Lower leg skin (tissue), 4 donors: ENCODE measurements at regions not wholly inside any gene's neighbourhood (a gene's known extent, or its start where the extent isn't known, plus 50 kb on each side); places are given as distances from the start of the nearest gene placed in this dataset.

Experiments used
- DNase-seq, 2 donors: peaks; one replicate each; pipeline ENCODE4 v3.0.0-alpha.2; 2019; ENCODE audit warnings: low spot score in 2 of 2
- H3K4me3 ChIP-seq: fragments of 200-600 bp; sonication (generic); 2 replicates; pipeline ENCODE4 v1.5.1; 2017; ENCODE audit warnings: mild to moderate bottlenecking, low read depth; ENCODE audit not compliant: poor library complexity, severe bottlenecking
- POLR2A ChIP-seq, 2 donors: fragments of 450-650 bp; IDR thresholded peaks; one replicate each; pipeline ENCODE4 v1.6.1; 2016 to 2017; ENCODE audit warnings: antibody characterized with exemption in 2 of 2, mild to moderate bottlenecking in 1 of 2, moderate library complexity in 1 of 2
- WGBS, 2 donors: methylation state at CpG; one replicate each; pipeline ENCODE4 v1.1.5; 2018; 5-methylcytosine and 5-hydroxymethylcytosine counted together
- intact Hi-C: fragments of 100-400 bp; cut with DNase I; formaldehyde crosslinking; loops from one replicate; pipeline ENCODE4 v1.15.0; 2023; ENCODE audit warnings: low total_unique reads
- TF ChIP-seq, protein P1 (sequence below), 3 donors: fragments of 450-650 bp; IDR thresholded peaks; one replicate each; pipeline ENCODE4 v1.5.1; 2016; ENCODE audit warnings: antibody characterized with exemption in 3 of 3, mild to moderate bottlenecking in 3 of 3, moderate library complexity in 2 of 3

- peak in 1 of 2 donors; percentile 81 for DNase-seq
- intact Hi-C loops: no loop called here
- 87 to 89% methylated on average over 5 of the region's 5 CpGs for WGBS, 2 donors
- H3K4me3 ChIP-seq: no peak overlapping the region
- TF ChIP-seq, protein P1, sequence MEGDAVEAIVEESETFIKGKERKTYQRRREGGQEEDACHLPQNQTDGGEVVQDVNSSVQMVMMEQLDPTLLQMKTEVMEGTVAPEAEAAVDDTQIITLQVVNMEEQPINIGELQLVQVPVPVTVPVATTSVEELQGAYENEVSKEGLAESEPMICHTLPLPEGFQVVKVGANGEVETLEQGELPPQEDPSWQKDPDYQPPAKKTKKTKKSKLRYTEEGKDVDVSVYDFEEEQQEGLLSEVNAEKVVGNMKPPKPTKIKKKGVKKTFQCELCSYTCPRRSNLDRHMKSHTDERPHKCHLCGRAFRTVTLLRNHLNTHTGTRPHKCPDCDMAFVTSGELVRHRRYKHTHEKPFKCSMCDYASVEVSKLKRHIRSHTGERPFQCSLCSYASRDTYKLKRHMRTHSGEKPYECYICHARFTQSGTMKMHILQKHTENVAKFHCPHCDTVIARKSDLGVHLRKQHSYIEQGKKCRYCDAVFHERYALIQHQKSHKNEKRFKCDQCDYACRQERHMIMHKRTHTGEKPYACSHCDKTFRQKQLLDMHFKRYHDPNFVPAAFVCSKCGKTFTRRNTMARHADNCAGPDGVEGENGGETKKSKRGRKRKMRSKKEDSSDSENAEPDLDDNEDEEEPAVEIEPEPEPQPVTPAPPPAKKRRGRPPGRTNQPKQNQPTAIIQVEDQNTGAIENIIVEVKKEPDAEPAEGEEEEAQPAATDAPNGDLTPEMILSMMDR (IDR thresholded peaks at IDR 0.05): no peak
- TF ChIP-seq POLR2A (IDR thresholded peaks at IDR 0.05): no peak
Measured at GRCh38 chr2:42844366-42844765, 52.0 kb upstream of the HAAO start.

DNA sequence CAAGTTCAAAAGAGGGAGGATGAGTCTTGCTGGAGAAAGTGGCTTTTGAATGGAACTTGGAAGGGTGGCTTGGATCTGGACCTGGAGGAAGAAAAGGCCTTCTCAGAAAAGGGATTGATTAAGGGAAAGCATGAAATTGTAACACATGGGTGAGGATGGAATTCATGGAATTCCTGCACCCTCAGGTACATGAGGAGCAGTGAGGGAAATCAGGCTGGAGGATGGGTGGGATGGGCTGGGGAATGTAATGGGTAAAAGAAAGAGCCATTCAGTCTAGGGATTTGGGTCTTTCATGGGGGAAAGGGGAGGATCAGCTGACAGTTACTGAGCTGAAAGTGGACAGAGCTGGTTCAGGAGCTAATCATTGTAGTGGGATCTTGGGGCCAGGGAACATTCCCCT lies 51.2 kb upstream of the HAAO start:
- peak in 1 of 2 donors; percentile 32 for DNase-seq
- intact Hi-C loops: no loop called here
- H3K4me3 ChIP-seq: no peak overlapping the region
- TF ChIP-seq POLR2A (IDR thresholded peaks at IDR 0.05): no peak
- TF ChIP-seq, protein P1 (IDR thresholded peaks at IDR 0.05): no peak

DNA sequence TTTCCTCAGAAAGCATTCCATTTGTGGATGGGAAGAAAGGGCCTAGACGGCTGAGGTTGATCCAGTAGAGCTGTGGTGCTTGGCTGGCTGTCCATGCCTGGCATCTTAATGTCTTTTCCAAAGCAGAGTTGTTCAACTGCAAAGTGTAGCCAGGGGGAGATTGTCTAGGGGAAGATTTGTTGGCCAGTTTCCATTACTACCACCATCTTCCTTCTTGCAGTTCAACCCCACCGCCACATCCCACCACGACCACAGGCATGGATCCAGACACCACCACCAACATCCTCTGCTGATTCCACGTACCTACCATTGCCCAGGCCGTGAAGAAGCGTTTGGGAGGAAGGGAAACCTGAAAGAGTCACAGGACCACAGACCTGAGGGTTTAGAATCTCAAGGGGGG lies 50.7 kb upstream of the HAAO start:
- WGBS, 2 donors: 78 to 80% methylated on average over 6 of the region's 6 CpGs
- intact Hi-C loops: no loop called here
- no peak overlapping the region for H3K4me3 ChIP-seq
- peak in 1 of 2 donors; percentile 66 for DNase-seq
- TF ChIP-seq, protein P1 (IDR thresholded peaks at IDR 0.05): no peak
- TF ChIP-seq POLR2A (IDR thresholded peaks at IDR 0.05): no peak

DNA sequence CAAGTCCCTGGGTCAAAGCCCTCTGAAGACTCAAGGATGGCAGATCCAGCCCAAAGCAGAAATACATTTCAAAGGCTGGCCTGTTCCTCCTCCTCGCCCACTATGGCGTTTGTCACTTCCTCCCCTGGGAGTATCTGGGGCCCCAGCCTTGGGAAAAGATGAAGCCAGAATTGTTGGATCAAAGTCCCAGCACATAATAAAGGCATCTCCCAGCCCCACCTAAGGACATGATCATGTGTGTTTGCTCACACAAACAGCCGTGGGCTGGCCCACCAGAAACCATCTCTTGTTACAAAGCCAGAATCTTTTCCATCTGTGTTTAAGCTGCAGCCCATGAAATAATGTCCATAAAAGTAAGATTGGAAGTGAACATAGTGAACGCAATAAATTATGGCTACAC lies 50.1 kb upstream of the HAAO start:
- intact Hi-C loops: no loop called here
- TF ChIP-seq, protein P1 (IDR thresholded peaks at IDR 0.05): no peak
- no peak for TF ChIP-seq POLR2A (IDR thresholded peaks at IDR 0.05)
- peak in 1 of 2 donors; percentile 48 for DNase-seq
- H3K4me3 ChIP-seq: no peak overlapping the region
- WGBS, 2 donors: 57 to 63% methylated on average over 4 of the region's 4 CpGs
